ENCODE measurements at regions not wholly inside any gene's neighbourhood (a gene's known extent, or its start where the extent isn't known, plus 50 kb on each side); places are given as distances from the start of the nearest gene placed in this dataset.

DNA sequence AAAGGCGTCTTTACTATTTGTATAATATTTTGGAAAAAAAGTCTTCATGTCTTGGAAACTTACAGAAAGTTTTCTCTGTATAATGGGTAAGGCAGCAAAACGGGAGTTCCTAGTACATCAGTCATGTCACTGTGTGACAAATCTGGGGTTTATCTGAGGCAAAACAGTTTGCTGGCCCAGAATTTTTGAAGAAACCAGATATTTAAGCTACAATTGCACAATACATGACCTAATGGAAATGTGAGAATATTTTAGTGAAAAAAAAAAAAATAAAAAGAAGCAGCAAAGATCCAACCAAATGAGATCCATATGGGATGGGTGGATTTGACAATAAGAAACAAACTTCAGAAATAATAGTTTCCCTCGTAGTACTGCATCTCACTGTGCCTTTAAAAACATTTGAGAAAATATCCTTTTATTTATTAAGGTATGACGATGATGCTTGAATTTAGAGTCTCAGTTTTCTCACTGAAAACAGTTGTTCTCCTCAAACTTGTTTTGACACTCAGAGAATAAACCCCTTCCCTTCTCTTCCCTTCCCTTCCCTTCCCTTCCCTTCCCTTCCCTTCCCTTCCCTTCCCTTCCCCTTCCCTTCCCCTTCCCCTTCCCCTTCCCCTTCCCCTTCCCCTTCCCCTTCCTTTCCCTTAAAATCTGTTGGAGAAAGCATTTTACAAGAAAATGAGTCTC is 180.5 kb upstream of the TUT7 start:
- TF ChIP-seq, protein P1, sequence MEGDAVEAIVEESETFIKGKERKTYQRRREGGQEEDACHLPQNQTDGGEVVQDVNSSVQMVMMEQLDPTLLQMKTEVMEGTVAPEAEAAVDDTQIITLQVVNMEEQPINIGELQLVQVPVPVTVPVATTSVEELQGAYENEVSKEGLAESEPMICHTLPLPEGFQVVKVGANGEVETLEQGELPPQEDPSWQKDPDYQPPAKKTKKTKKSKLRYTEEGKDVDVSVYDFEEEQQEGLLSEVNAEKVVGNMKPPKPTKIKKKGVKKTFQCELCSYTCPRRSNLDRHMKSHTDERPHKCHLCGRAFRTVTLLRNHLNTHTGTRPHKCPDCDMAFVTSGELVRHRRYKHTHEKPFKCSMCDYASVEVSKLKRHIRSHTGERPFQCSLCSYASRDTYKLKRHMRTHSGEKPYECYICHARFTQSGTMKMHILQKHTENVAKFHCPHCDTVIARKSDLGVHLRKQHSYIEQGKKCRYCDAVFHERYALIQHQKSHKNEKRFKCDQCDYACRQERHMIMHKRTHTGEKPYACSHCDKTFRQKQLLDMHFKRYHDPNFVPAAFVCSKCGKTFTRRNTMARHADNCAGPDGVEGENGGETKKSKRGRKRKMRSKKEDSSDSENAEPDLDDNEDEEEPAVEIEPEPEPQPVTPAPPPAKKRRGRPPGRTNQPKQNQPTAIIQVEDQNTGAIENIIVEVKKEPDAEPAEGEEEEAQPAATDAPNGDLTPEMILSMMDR (conservative IDR thresholded peaks at IDR 0.05), result no peak
- no peak for TF ChIP-seq EZH2 (IDR thresholded peaks at IDR 0.05; ENCODE audit: low read depth)

All from PC-9 (cell line).